B cell (primary cell): ENCODE measurements at regions not wholly inside any gene's neighbourhood (a gene's known extent, or its start where the extent isn't known, plus 50 kb on each side); places are given as distances from the start of the nearest gene placed in this dataset.

Experiments used
- CTCF ChIP-seq: fragments of 200-600 bp; IDR thresholded peaks from one replicate; pipeline ENCODE4 v1.8.0; 2022; ENCODE audit warnings: antibody characterized with exemption, mild to moderate bottlenecking
- EZH2 ChIP-seq: IDR thresholded peaks from 2 replicates; pipeline ENCODE4 v1.6.1; 2012; ENCODE audit warnings: borderline replicate concordance, low read depth, mild to moderate bottlenecking, moderate library complexity, low read length; ENCODE audit not compliant: insufficient read depth, poor library complexity, severe bottlenecking

GRCh38 chr15:37490707-37491106 lies 390.4 kb upstream of the MEIS2 start:
- TF ChIP-seq CTCF (no peak), EZH2 (no peak)
